Stomach (tissue), 8 donors: ENCODE measurements at regions not wholly inside any gene's neighbourhood (a gene's known extent, or its start where the extent isn't known, plus 50 kb on each side); places are given as distances from the start of the nearest gene placed in this dataset.

Experiments used
- DNase-seq, 2 donors: peaks; one replicate each; pipeline versions ENCODE4 v3.0.0 to v3.0.0-alpha.2; 2013 to 2019
- H3K27ac ChIP-seq, 5 donors: fragments of 200-600 bp in 4 of 5; sonication (generic) in 4 of 5; one replicate each; pipeline ENCODE4 v1.5.1; 2013 to 2019; ENCODE audit warnings: mild to moderate bottlenecking in 1 of 5, moderate library complexity in 1 of 5
- H3K27me3 ChIP-seq, 3 donors: fragments of 200-600 bp; sonication (generic); one replicate each; pipeline ENCODE4 v1.5.1; 2017 to 2019; ENCODE audit warnings: mixed run types in 1 of 3
- H3K36me3 ChIP-seq, 4 donors: fragments of 200-600 bp; sonication (generic); 1 replicate in 3 of 4; 2 replicates in 1 of 4; pipeline ENCODE4 v1.5.1; 2016 to 2019
- H3K4me1 ChIP-seq, 4 donors: fragments of 200-600 bp; sonication (generic); one replicate each; pipeline ENCODE4 v1.5.1; 2016 to 2019
- H3K4me3 ChIP-seq, 4 donors: fragments of 200-600 bp; sonication (generic) in 3 of 4; one replicate each; pipeline ENCODE4 v1.5.1; 2016 to 2019; ENCODE audit warnings: mild to moderate bottlenecking in 1 of 4
- H3K9me3 ChIP-seq, 4 donors: fragments of 200-600 bp; sonication (generic); one replicate each; pipeline ENCODE4 v1.5.1; 2016 to 2019
- CTCF ChIP-seq, 7 experiments: fragments of 450-650 bp in 4 of 7; fragments of 200-600 bp in 3 of 7; sonication (generic) in 3 of 7; IDR thresholded peaks; one replicate each; pipeline ENCODE4 v1.5.1; 2016 to 2019; ENCODE audit warnings: antibody characterized with exemption in 7 of 7, control low read depth in 2 of 7, mild to moderate bottlenecking in 1 of 7
- EP300 ChIP-seq: sonication (generic); formaldehyde crosslinking; IDR thresholded peaks from one replicate; pipeline ENCODE4 v1.6.1; 2017; ENCODE audit warnings: antibody characterized with exemption
- POLR2A ChIP-seq, 4 donors: fragments of 450-650 bp; IDR thresholded peaks; one replicate each; pipeline ENCODE4 v1.6.1; 2016; ENCODE audit warnings: antibody characterized with exemption in 4 of 4, control low read depth in 2 of 4, mild to moderate bottlenecking in 1 of 4, moderate library complexity in 1 of 4
- POLR2AphosphoS5 ChIP-seq, 3 donors: sonication (generic); formaldehyde crosslinking; IDR thresholded peaks; one replicate each; pipeline ENCODE4 v1.6.1; 2016; ENCODE audit warnings: antibody characterized with exemption in 3 of 3
- WGBS, 5 donors: extraction: QIAGEN DNeasy Blood & Tissue Kit in 3 of 5; methylation state at CpG; one replicate each; pipeline versions ENCODE4 v1.1.5 to v1.1.7; 2013 to 2018; 5-methylcytosine and 5-hydroxymethylcytosine counted together
- intact Hi-C: fragments of 100-400 bp; cut with DNase I; formaldehyde crosslinking; loops from one replicate; pipeline ENCODE4 v1.15.1; 2023; ENCODE audit warnings: low total_unique reads
- donor health status: healthy with polysubstance abuse.
- donor health status: Bipolar disorder and iron deficiency.
- donor health status: healthy.

- WGBS, 5 donors: 74 to 84% (median 79%) methylated on average over 1 of the region's 1 CpG
These were observed 88.4 kb upstream of the WWC1 start for GRCh38 chr5:168202996-168203395.

GRCh38 chr5:168204165-168204564 lies 87.3 kb upstream of the WWC1 start:
- WGBS, 5 donors: 82 to 90% (median 85%) methylated on average over 6 of the region's 6 CpGs

More at GRCh38 chr5:168202996-168203395, 88.4 kb upstream of the WWC1 start:
- intact Hi-C loops: no loop called here
- Histone ChIP-seq H3K4me3 (no peak overlapping the region), H3K9me3 (no peaks in the 10 kb centered on the region), H3K36me3 (no peaks in the 10 kb centered on the region), H3K4me1 (no peaks in the 10 kb centered on the region), H3K27ac (no peak overlapping the region), H3K27me3 (no peaks in the 10 kb centered on the region)
- DNase-seq: no peak
- TF ChIP-seq CTCF (IDR thresholded peaks at IDR 0.05) (no peak), POLR2A (IDR thresholded peaks at IDR 0.05) (no peak), EP300 (no peak), POLR2AphosphoS5 (IDR thresholded peaks at IDR 0.05) (no peak)

GRCh38 chr5:168207450-168208029 lies 83.9 kb upstream of the WWC1 start:
- Histone ChIP-seq H3K36me3 (no peaks in the 10 kb centered on the region), H3K4me1 (no peaks in the 10 kb centered on the region), H3K4me3 (no peak overlapping the region), H3K9me3 (no peaks in the 10 kb centered on the region), H3K27ac (no peak overlapping the region), H3K27me3 (no peaks in the 10 kb centered on the region)
- TF ChIP-seq EP300 (no peak), CTCF (IDR thresholded peaks at IDR 0.05) (no peak), POLR2AphosphoS5 (IDR thresholded peaks at IDR 0.05) (no peak), POLR2A (IDR thresholded peaks at IDR 0.05) (no peak)
- 79 to 88% (median 86%) methylated on average over 7 of the region's 7 CpGs for WGBS, 5 donors
- DNase-seq: no peak
- intact Hi-C loops: no loop called here

More at GRCh38 chr5:168204165-168204564, 87.3 kb upstream of the WWC1 start:
- Histone ChIP-seq H3K27me3 (no peaks in the 10 kb centered on the region), H3K36me3 (no peaks in the 10 kb centered on the region), H3K27ac (no peak overlapping the region), H3K4me1 (no peaks in the 10 kb centered on the region), H3K4me3 (no peak overlapping the region), H3K9me3 (no peaks in the 10 kb centered on the region)
- intact Hi-C loops: no loop called here
- no peak for DNase-seq
- no peak for TF ChIP-seq CTCF (IDR thresholded peaks at IDR 0.05)
- TF ChIP-seq EP300: no peak
- TF ChIP-seq POLR2A (IDR thresholded peaks at IDR 0.05): no peak
- TF ChIP-seq POLR2AphosphoS5 (IDR thresholded peaks at IDR 0.05): no peak

GRCh38 chr5:168209244-168209995 lies 82.0 kb upstream of the WWC1 start:
- H3K36me3 ChIP-seq: no peaks in the 10 kb centered on the region
- H3K27ac ChIP-seq: no peak overlapping the region
- no peak for DNase-seq
- 60 to 79% (median 64%) methylated on average over 1 of the region's 1 CpG for WGBS, 5 donors
- no peak overlapping the region for H3K4me3 ChIP-seq
- no peaks in the 10 kb centered on the region for H3K27me3 ChIP-seq
- no peaks in the 10 kb centered on the region for H3K9me3 ChIP-seq
- H3K4me1 ChIP-seq: no peaks in the 10 kb centered on the region
- TF ChIP-seq POLR2A (IDR thresholded peaks at IDR 0.05) (no peak), EP300 (no peak), CTCF (IDR thresholded peaks at IDR 0.05) (no peak), POLR2AphosphoS5 (IDR thresholded peaks at IDR 0.05) (no peak)
- intact Hi-C loops: no loop called here
